ENCODE measurements at regions not wholly inside any gene's neighbourhood (a gene's known extent, or its start where the extent isn't known, plus 50 kb on each side); places are given as distances from the start of the nearest gene placed in this dataset.

DNA sequence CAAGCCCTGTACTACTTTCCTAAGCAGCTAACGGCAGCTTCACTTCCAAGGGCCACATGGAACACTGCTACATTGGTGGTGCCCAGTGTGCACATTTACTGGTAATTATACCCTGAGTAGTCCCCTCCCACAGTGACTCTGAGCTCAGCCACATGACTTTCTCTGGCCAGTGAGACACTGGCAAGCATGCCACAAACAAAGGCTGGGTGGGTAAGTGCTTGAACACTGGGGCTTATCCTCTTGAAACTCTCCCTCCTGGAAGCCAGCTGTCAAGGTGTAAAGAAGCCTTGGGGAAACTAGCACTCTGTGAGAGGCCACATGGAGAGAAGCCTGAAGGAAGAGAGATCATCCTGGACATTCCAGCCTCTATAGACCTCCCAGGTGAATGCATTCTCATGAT is 54.4 kb upstream of the DRD2 start:
- intact Hi-C loops (cut with micrococcal nuclease) = loop anchor here (5.0 kb wide), 1 partner anchor 942 kb away; no protein-coding TSS in a partner anchor
- 82% methylated on average over 1 of the region's 1 CpG for WGBS (ENCODE audit: insufficient coverage)
- no peak overlapping the region for H3K27ac ChIP-seq (ENCODE audit: low read length)
- H3K4me3 Mint-ChIP-seq = no peak overlapping the region
- H3K9me3 ChIP-seq (ENCODE audit: control insufficient read depth, insufficient read depth, low read length) = no peaks in the 10 kb centered on the region
- no peak overlapping the region for H3K4me3 ChIP-seq (ENCODE audit: low read length)
- peaks cover 0 to 6% of the 10 kb centered on the region in 2 donors for H3K4me1 Mint-ChIP-seq
- no peaks in the 10 kb centered on the region for H3K27me3 ChIP-seq (ENCODE audit: control insufficient read depth, insufficient read depth, low read length)
- H3K9me3 Mint-ChIP-seq = no peaks in the 10 kb centered on the region
- no peaks in the 10 kb centered on the region for H3K36me3 ChIP-seq (ENCODE audit: control insufficient read depth, insufficient read depth, low read length)
- H3K36me3 Mint-ChIP-seq = no peaks in the 10 kb centered on the region
- DNase-seq (no peak), ATAC-seq (no peak)
- TF ChIP-seq, protein P1, sequence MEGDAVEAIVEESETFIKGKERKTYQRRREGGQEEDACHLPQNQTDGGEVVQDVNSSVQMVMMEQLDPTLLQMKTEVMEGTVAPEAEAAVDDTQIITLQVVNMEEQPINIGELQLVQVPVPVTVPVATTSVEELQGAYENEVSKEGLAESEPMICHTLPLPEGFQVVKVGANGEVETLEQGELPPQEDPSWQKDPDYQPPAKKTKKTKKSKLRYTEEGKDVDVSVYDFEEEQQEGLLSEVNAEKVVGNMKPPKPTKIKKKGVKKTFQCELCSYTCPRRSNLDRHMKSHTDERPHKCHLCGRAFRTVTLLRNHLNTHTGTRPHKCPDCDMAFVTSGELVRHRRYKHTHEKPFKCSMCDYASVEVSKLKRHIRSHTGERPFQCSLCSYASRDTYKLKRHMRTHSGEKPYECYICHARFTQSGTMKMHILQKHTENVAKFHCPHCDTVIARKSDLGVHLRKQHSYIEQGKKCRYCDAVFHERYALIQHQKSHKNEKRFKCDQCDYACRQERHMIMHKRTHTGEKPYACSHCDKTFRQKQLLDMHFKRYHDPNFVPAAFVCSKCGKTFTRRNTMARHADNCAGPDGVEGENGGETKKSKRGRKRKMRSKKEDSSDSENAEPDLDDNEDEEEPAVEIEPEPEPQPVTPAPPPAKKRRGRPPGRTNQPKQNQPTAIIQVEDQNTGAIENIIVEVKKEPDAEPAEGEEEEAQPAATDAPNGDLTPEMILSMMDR (IDR thresholded peaks at IDR 0.05) = no peak
- no peaks in the 10 kb centered on the region for H3K4me1 ChIP-seq (ENCODE audit: control insufficient read depth, insufficient read depth, low read length)
- H3K27ac Mint-ChIP-seq = no peak overlapping the region
- peaks cover 28 to 46% of the 10 kb centered on the region in 2 donors for H3K27me3 Mint-ChIP-seq (ENCODE audit: low read depth in 2 of 2)

GRCh38 chr11:113528982-113529381 is 53.8 kb upstream of the DRD2 start:
- Histone ChIP-seq H3K27me3 (ENCODE audit: control insufficient read depth, insufficient read depth, low read length) (no peaks in the 10 kb centered on the region), H3K9me3 (ENCODE audit: control insufficient read depth, insufficient read depth, low read length) (no peaks in the 10 kb centered on the region), H3K4me3 (ENCODE audit: low read length) (no peak overlapping the region), H3K27ac (ENCODE audit: low read length) (no peak overlapping the region), H3K4me1 (ENCODE audit: control insufficient read depth, insufficient read depth, low read length) (no peaks in the 10 kb centered on the region), H3K36me3 (ENCODE audit: control insufficient read depth, insufficient read depth, low read length) (no peaks in the 10 kb centered on the region)
- DNase-seq (no peak), ATAC-seq (no peak)
- Mint-ChIP-seq H3K27me3 (ENCODE audit: low read depth in 2 of 2) (peaks cover 28 to 46% of the 10 kb centered on the region in 2 donors), H3K9me3 (no peaks in the 10 kb centered on the region), H3K4me3 (no peak overlapping the region), H3K27ac (no peak overlapping the region), H3K36me3 (no peaks in the 10 kb centered on the region), H3K4me1 (peaks cover 0 to 6% of the 10 kb centered on the region in 2 donors)
- intact Hi-C loops (cut with micrococcal nuclease) = no loop called here
- TF ChIP-seq, protein P1 (IDR thresholded peaks at IDR 0.05) = no peak

DNA sequence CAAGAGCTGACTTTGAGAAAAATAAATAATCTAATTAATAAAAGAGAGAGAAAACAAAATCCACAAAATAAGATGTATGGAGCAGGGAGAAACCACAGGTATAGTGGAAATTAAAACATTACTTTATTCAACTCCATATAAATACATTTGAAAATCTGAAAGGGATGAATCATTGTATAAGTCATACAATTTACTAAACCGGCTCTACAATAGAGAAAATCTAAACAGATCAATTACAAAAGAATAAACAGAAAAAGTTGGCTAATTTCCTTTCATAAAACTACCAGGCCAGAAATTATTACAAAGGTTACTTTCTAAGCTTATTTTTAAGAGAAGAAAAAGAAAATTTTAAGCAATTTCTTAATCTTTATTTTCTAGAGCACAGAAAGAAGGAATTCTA is 51.3 kb upstream of the DRD2 start:
- no peak overlapping the region for H3K27ac Mint-ChIP-seq
- Histone ChIP-seq H3K36me3 (ENCODE audit: control insufficient read depth, insufficient read depth, low read length) (no peaks in the 10 kb centered on the region), H3K4me3 (ENCODE audit: low read length) (no peak overlapping the region), H3K27me3 (ENCODE audit: control insufficient read depth, insufficient read depth, low read length) (peaks cover 2% of the 10 kb centered on the region), H3K4me1 (ENCODE audit: control insufficient read depth, insufficient read depth, low read length) (no peaks in the 10 kb centered on the region), H3K9me3 (ENCODE audit: control insufficient read depth, insufficient read depth, low read length) (no peaks in the 10 kb centered on the region), H3K27ac (ENCODE audit: low read length) (no peak overlapping the region)
- TF ChIP-seq, protein P1 (IDR thresholded peaks at IDR 0.05) = no peak
- H3K36me3 Mint-ChIP-seq = no peaks in the 10 kb centered on the region
- ATAC-seq (no peak), DNase-seq (no peak)
- H3K4me3 Mint-ChIP-seq = no peak overlapping the region
- H3K4me1 Mint-ChIP-seq = no peaks in the 10 kb centered on the region
- intact Hi-C loops (cut with micrococcal nuclease) = no loop called here
- no CpG with 5 or more reads among the region's 1 CpG for WGBS (ENCODE audit: insufficient coverage)
- H3K9me3 Mint-ChIP-seq = no peaks in the 10 kb centered on the region
- peaks cover 22 to 46% of the 10 kb centered on the region in 2 donors for H3K27me3 Mint-ChIP-seq (ENCODE audit: low read depth in 2 of 2)

Data from natural killer cell (primary cell).